ENCODE measurements at regions not wholly inside any gene's neighbourhood (a gene's known extent, or its start where the extent isn't known, plus 50 kb on each side); places are given as distances from the start of the nearest gene placed in this dataset.

GRCh38 chr2:49812730-49813129 lies 658.4 kb upstream of the FSHR start:
- Histone ChIP-seq H3K79me2 (ENCODE audit: control insufficient read depth, insufficient read depth, low read length, poor library complexity) (no peaks in the 10 kb centered on the region), H2BK12ac (ENCODE audit: low read length) (no peak overlapping the region), H3K9ac (ENCODE audit: low read length) (no peak overlapping the region), H3K36me3 (ENCODE audit: control insufficient read depth in 1 of 2, insufficient read depth in 2 of 2, low read length in 2 of 2) (no peaks in the 10 kb centered on the region), H3K27me3 (ENCODE audit: insufficient read depth, low read length) (no peaks in the 10 kb centered on the region), H3K79me1 (ENCODE audit: low read length) (no peaks in the 10 kb centered on the region), H3K4ac (ENCODE audit: low read depth, low read length) (no peak overlapping the region), H3K9me3 (ENCODE audit: insufficient read depth, low read depth, low read length) (no peaks in the 10 kb centered on the region), H2BK120ac (ENCODE audit: insufficient read depth, low read length, poor library complexity) (no peak overlapping the region), H2AFZ (ENCODE audit: insufficient read depth, low read length, poor library complexity) (no peak overlapping the region), H4K8ac (ENCODE audit: low read depth, low read length) (no peak overlapping the region), H4K91ac (ENCODE audit: low read depth, low read length) (no peak overlapping the region), H3K27ac (ENCODE audit: low read depth, low read length) (no peak overlapping the region), H3K4me3 (ENCODE audit: low read depth, low read length) (no peak overlapping the region), H3K4me2 (ENCODE audit: low read length) (no peak overlapping the region), H3K14ac (ENCODE audit: low read length) (no peak overlapping the region), H4K12ac (ENCODE audit: low read depth, low read length) (no peak overlapping the region), H2BK5ac (ENCODE audit: low read depth, low read length, poor library complexity) (no peak overlapping the region), H3K23ac (ENCODE audit: low read length) (no peak overlapping the region), H3K4me1 (ENCODE audit: control insufficient read depth in 1 of 2, insufficient read depth in 2 of 2, low read length in 2 of 2) (no peaks in the 10 kb centered on the region), H3K18ac (ENCODE audit: low read length) (no peak overlapping the region), H2AK5ac (ENCODE audit: low read length) (no peak overlapping the region)
- DNase-seq, result no peak

GRCh38 chr2:49811502-49811901 lies 657.2 kb upstream of the FSHR start:
- H3K4me2 ChIP-seq (ENCODE audit: low read length), result no peak overlapping the region
- no peaks in the 10 kb centered on the region for H3K4me1 ChIP-seq (ENCODE audit: control insufficient read depth in 1 of 2, insufficient read depth in 2 of 2, low read length in 2 of 2)
- H4K91ac ChIP-seq (ENCODE audit: low read depth, low read length), result no peak overlapping the region
- H3K27me3 ChIP-seq (ENCODE audit: insufficient read depth, low read length), result no peaks in the 10 kb centered on the region
- H4K12ac ChIP-seq (ENCODE audit: low read depth, low read length), result no peak overlapping the region
- no peak overlapping the region for H2BK5ac ChIP-seq (ENCODE audit: low read depth, low read length, poor library complexity)
- no peaks in the 10 kb centered on the region for H3K9me3 ChIP-seq (ENCODE audit: insufficient read depth, low read depth, low read length)
- no peaks in the 10 kb centered on the region for H3K36me3 ChIP-seq (ENCODE audit: control insufficient read depth in 1 of 2, insufficient read depth in 2 of 2, low read length in 2 of 2)
- no CpG with 5 or more reads among the region's 4 CpGs for WGBS (ENCODE audit: extremely low coverage, insufficient coverage, insufficient read length)
- no peak overlapping the region for H4K8ac ChIP-seq (ENCODE audit: low read depth, low read length)
- H3K18ac ChIP-seq (ENCODE audit: low read length), result no peak overlapping the region
- H3K79me2 ChIP-seq (ENCODE audit: control insufficient read depth, insufficient read depth, low read length, poor library complexity), result no peaks in the 10 kb centered on the region
- no peak overlapping the region for H3K4ac ChIP-seq (ENCODE audit: low read depth, low read length)
- no peak overlapping the region for H3K4me3 ChIP-seq (ENCODE audit: low read depth, low read length)
- no peak overlapping the region for H2AFZ ChIP-seq (ENCODE audit: insufficient read depth, low read length, poor library complexity)
- no peak overlapping the region for H2BK12ac ChIP-seq (ENCODE audit: low read length)
- DNase-seq, result no peak
- no peak overlapping the region for H2AK5ac ChIP-seq (ENCODE audit: low read length)
- H3K79me1 ChIP-seq (ENCODE audit: low read length), result no peaks in the 10 kb centered on the region
- H3K14ac ChIP-seq (ENCODE audit: low read length), result no peak overlapping the region
- H3K23ac ChIP-seq (ENCODE audit: low read length), result no peak overlapping the region
- no peak overlapping the region for H3K9ac ChIP-seq (ENCODE audit: low read length)
- H2BK120ac ChIP-seq (ENCODE audit: insufficient read depth, low read length, poor library complexity), result no peak overlapping the region
- H3K27ac ChIP-seq (ENCODE audit: low read depth, low read length), result no peak overlapping the region

GRCh38 chr2:49807689-49808088 lies 653.4 kb upstream of the FSHR start:
- Histone ChIP-seq H2AFZ (ENCODE audit: insufficient read depth, low read length, poor library complexity) (no peak overlapping the region), H3K27me3 (ENCODE audit: insufficient read depth, low read length) (no peaks in the 10 kb centered on the region), H4K12ac (ENCODE audit: low read depth, low read length) (no peak overlapping the region), H3K14ac (ENCODE audit: low read length) (no peak overlapping the region), H3K36me3 (ENCODE audit: control insufficient read depth in 1 of 2, insufficient read depth in 2 of 2, low read length in 2 of 2) (no peaks in the 10 kb centered on the region), H3K23ac (ENCODE audit: low read length) (no peak overlapping the region), H2BK12ac (ENCODE audit: low read length) (no peak overlapping the region), H3K4me1 (ENCODE audit: control insufficient read depth in 1 of 2, insufficient read depth in 2 of 2, low read length in 2 of 2) (no peaks in the 10 kb centered on the region), H3K4me3 (ENCODE audit: low read depth, low read length) (no peak overlapping the region), H3K9me3 (ENCODE audit: insufficient read depth, low read depth, low read length) (no peaks in the 10 kb centered on the region), H2BK5ac (ENCODE audit: low read depth, low read length, poor library complexity) (no peak overlapping the region), H3K79me1 (ENCODE audit: low read length) (no peaks in the 10 kb centered on the region), H3K4ac (ENCODE audit: low read depth, low read length) (no peak overlapping the region), H3K4me2 (ENCODE audit: low read length) (no peak overlapping the region), H4K8ac (ENCODE audit: low read depth, low read length) (no peak overlapping the region), H3K27ac (ENCODE audit: low read depth, low read length) (no peak overlapping the region), H3K79me2 (ENCODE audit: control insufficient read depth, insufficient read depth, low read length, poor library complexity) (no peaks in the 10 kb centered on the region), H2AK5ac (ENCODE audit: low read length) (no peak overlapping the region), H3K9ac (ENCODE audit: low read length) (no peak overlapping the region), H3K18ac (ENCODE audit: low read length) (no peak overlapping the region), H2BK120ac (ENCODE audit: insufficient read depth, low read length, poor library complexity) (no peak overlapping the region), H4K91ac (ENCODE audit: low read depth, low read length) (no peak overlapping the region)
- no peak for DNase-seq

- Histone ChIP-seq H3K27ac (ENCODE audit: low read depth, low read length) (no peak overlapping the region), H2AFZ (ENCODE audit: insufficient read depth, low read length, poor library complexity) (no peak overlapping the region), H4K91ac (ENCODE audit: low read depth, low read length) (no peak overlapping the region), H3K4ac (ENCODE audit: low read depth, low read length) (no peak overlapping the region), H3K4me3 (ENCODE audit: low read depth, low read length) (no peak overlapping the region), H2AK5ac (ENCODE audit: low read length) (no peak overlapping the region), H3K9ac (ENCODE audit: low read length) (no peak overlapping the region), H3K79me2 (ENCODE audit: control insufficient read depth, insufficient read depth, low read length, poor library complexity) (no peaks in the 10 kb centered on the region), H3K79me1 (ENCODE audit: low read length) (peaks cover 2% of the 10 kb centered on the region), H3K23ac (ENCODE audit: low read length) (no peak overlapping the region), H4K12ac (ENCODE audit: low read depth, low read length) (no peak overlapping the region), H3K14ac (ENCODE audit: low read length) (no peak overlapping the region), H3K27me3 (ENCODE audit: insufficient read depth, low read length) (no peaks in the 10 kb centered on the region), H2BK12ac (ENCODE audit: low read length) (no peak overlapping the region), H3K4me2 (ENCODE audit: low read length) (no peak overlapping the region), H2BK5ac (ENCODE audit: low read depth, low read length, poor library complexity) (no peak overlapping the region), H2BK120ac (ENCODE audit: insufficient read depth, low read length, poor library complexity) (no peak overlapping the region), H3K36me3 (ENCODE audit: control insufficient read depth in 1 of 2, insufficient read depth in 2 of 2, low read length in 2 of 2) (no peaks in the 10 kb centered on the region), H3K18ac (ENCODE audit: low read length) (no peak overlapping the region), H3K9me3 (ENCODE audit: insufficient read depth, low read depth, low read length) (no peaks in the 10 kb centered on the region), H3K4me1 (ENCODE audit: control insufficient read depth in 1 of 2, insufficient read depth in 2 of 2, low read length in 2 of 2) (no peaks in the 10 kb centered on the region), H4K8ac (ENCODE audit: low read depth, low read length) (no peak overlapping the region)
- no CpG with 5 or more reads among the region's 1 CpG for WGBS (ENCODE audit: extremely low coverage, insufficient coverage, insufficient read length)
- DNase-seq, result no peak
Observed at GRCh38 chr2:49804111-49804510, 649.8 kb upstream of the FSHR start.

Data from trophoblast cell (in vitro differentiated cells and primary cell).